ENCODE measurements at regions not wholly inside any gene's neighbourhood (a gene's known extent, or its start where the extent isn't known, plus 50 kb on each side); places are given as distances from the start of the nearest gene placed in this dataset.

GRCh38 chr3:194971965-194972364 is 286.3 kb downstream of the FAM43A start:
- TF ChIP-seq CTCF (IDR thresholded peaks at IDR 0.05) (no peak), POLR2A (IDR thresholded peaks at IDR 0.05) (no peak)

All from prostate gland (tissue), 2 donors.